ENCODE measurements at regions not wholly inside any gene's neighbourhood (a gene's known extent, or its start where the extent isn't known, plus 50 kb on each side); places are given as distances from the start of the nearest gene placed in this dataset.
"Not testable (repeated sequence)": the region's sequence is repeated elsewhere in the genome, so short reads cannot be mapped to it uniquely, and the experiment has no call there.

GRCh38 chr3:177889652-177890358 is 646.4 kb upstream of the KCNMB2 start:
- Mint-ChIP-seq H3K27ac (no peak overlapping the region), H3K4me1 (no peaks in the 10 kb centered on the region), H3K9me3 (ENCODE audit: insufficient read depth) (no peaks in the 10 kb centered on the region), H3K4me3 (no peak overlapping the region), H3K27me3 (no peaks in the 10 kb centered on the region)
- H4K20me1 ChIP-seq (ENCODE audit: control insufficient read depth, insufficient read depth, low read length, poor library complexity, severe bottlenecking) = no peaks in the 10 kb centered on the region
- H3K36me3 ChIP-seq (replicated peaks in 1 of 2; ENCODE audit: control extremely low read depth in 1 of 2, control insufficient read depth in 1 of 2, extremely low read depth in 1 of 2, insufficient read depth in 2 of 2, low read length in 1 of 2) = no peaks in the 10 kb centered on the region
- no peak overlapping the region for H3K4me3 ChIP-seq (ENCODE audit: control extremely low read depth in 1 of 5, extremely low read depth in 1 of 5, insufficient read depth in 1 of 5, low read depth in 2 of 5, low read length in 4 of 5)
- DNase-seq (no peak), ATAC-seq (ENCODE audit: low read depth) (no peak)
- H3K79me2 ChIP-seq (ENCODE audit: control insufficient read depth, insufficient read depth, low read length) = no peaks in the 10 kb centered on the region
- ChIA-PET CTCF (no interaction called here), POLR2A (no interaction called here)
- no peak overlapping the region for H3K9ac ChIP-seq (ENCODE audit: low read length)
- whole genome bisulfite sequencing (ENCODE audit: insufficient coverage) = 100% methylated on average over 1 of the region's 4 CpGs
- H2AFZ ChIP-seq (ENCODE audit: insufficient read depth, low read depth, low read length, poor library complexity, severe bottlenecking) = no peak overlapping the region
- intact Hi-C loops (cut with micrococcal nuclease) = no loop called here
- TF ChIP-seq EZH2 (IDR thresholded peaks at IDR 0.05; ENCODE audit: borderline replicate concordance, insufficient read depth, low read depth, low read length, poor library complexity, severe bottlenecking) (no peak), CTCF (IDR thresholded peaks at IDR 0.05) (no peak)
- H3K4me1 ChIP-seq (ENCODE audit: control insufficient read depth in 2 of 2, insufficient read depth in 2 of 2, low read length in 2 of 2) = no peaks in the 10 kb centered on the region
- H3K9me3 ChIP-seq (ENCODE audit: control extremely low read depth in 1 of 3, control insufficient read depth in 2 of 3, insufficient read depth in 1 of 3, low read length in 2 of 3) = no peaks in the 10 kb centered on the region
- H3K4me2 ChIP-seq (replicated peaks; ENCODE audit: low read depth, low read length, poor library complexity, severe bottlenecking) = no peak overlapping the region
- no peak overlapping the region for H3K27ac ChIP-seq (ENCODE audit: low read length in 2 of 2)
- no peaks in the 10 kb centered on the region for H3K27me3 ChIP-seq (replicated peaks in 1 of 4; ENCODE audit: control extremely low read depth in 1 of 4, control insufficient read depth in 3 of 4, insufficient read depth in 4 of 4, low read length in 3 of 4)

- no peak overlapping the region for H3K4me3 ChIP-seq (ENCODE audit: control extremely low read depth in 1 of 5, extremely low read depth in 1 of 5, insufficient read depth in 1 of 5, low read depth in 2 of 5, low read length in 4 of 5)
- H3K9me3 ChIP-seq (ENCODE audit: control extremely low read depth in 1 of 3, control insufficient read depth in 2 of 3, insufficient read depth in 1 of 3, low read length in 2 of 3) = no peaks in the 10 kb centered on the region
- no peaks in the 10 kb centered on the region for H3K4me1 ChIP-seq (ENCODE audit: control insufficient read depth in 2 of 2, insufficient read depth in 2 of 2, low read length in 2 of 2)
- CTCF ChIA-PET = no interaction called here
- WGBS (ENCODE audit: insufficient coverage) = 28% methylated on average over 2 of the region's 2 CpGs
- H3K9ac ChIP-seq (ENCODE audit: low read length) = no peak overlapping the region
- Mint-ChIP-seq H3K27me3 (no peaks in the 10 kb centered on the region), H3K27ac (no peak overlapping the region), H3K4me1 (no peaks in the 10 kb centered on the region), H3K4me3 (no peak overlapping the region), H3K9me3 (ENCODE audit: insufficient read depth) (no peaks in the 10 kb centered on the region)
- no peak overlapping the region for H3K4me2 ChIP-seq (replicated peaks; ENCODE audit: low read depth, low read length, poor library complexity, severe bottlenecking)
- H3K27me3 ChIP-seq (replicated peaks in 1 of 4; ENCODE audit: control extremely low read depth in 1 of 4, control insufficient read depth in 3 of 4, insufficient read depth in 4 of 4, low read length in 3 of 4) = no peaks in the 10 kb centered on the region
- intact Hi-C loops (cut with micrococcal nuclease) = no loop called here
- H2AFZ ChIP-seq (ENCODE audit: insufficient read depth, low read depth, low read length, poor library complexity, severe bottlenecking) = no peak overlapping the region
- TF ChIP-seq CTCF (IDR thresholded peaks at IDR 0.05) = no peak
- no peak for TF ChIP-seq EZH2 (IDR thresholded peaks at IDR 0.05; ENCODE audit: borderline replicate concordance, insufficient read depth, low read depth, low read length, poor library complexity, severe bottlenecking)
- no peak overlapping the region for H3K27ac ChIP-seq (ENCODE audit: low read length in 2 of 2)
- H4K20me1 ChIP-seq (ENCODE audit: control insufficient read depth, insufficient read depth, low read length, poor library complexity, severe bottlenecking) = no peaks in the 10 kb centered on the region
- no peak for ATAC-seq (ENCODE audit: low read depth)
- H3K79me2 ChIP-seq (ENCODE audit: control insufficient read depth, insufficient read depth, low read length) = no peaks in the 10 kb centered on the region
- DNase-seq = no peak
- POLR2A ChIA-PET = no interaction called here
- H3K36me3 ChIP-seq (replicated peaks in 1 of 2; ENCODE audit: control extremely low read depth in 1 of 2, control insufficient read depth in 1 of 2, extremely low read depth in 1 of 2, insufficient read depth in 2 of 2, low read length in 1 of 2) = no peaks in the 10 kb centered on the region
These were observed 645.9 kb upstream of the KCNMB2 start for GRCh38 chr3:177890359-177890683.

GRCh38 chr3:177891569-177891968 is 644.7 kb upstream of the KCNMB2 start:
- H4K20me1 ChIP-seq (ENCODE audit: control insufficient read depth, insufficient read depth, low read length, poor library complexity, severe bottlenecking); ATAC-seq (ENCODE audit: low read depth); H3K79me2 ChIP-seq (ENCODE audit: control insufficient read depth, insufficient read depth, low read length); H3K4me3 ChIP-seq (ENCODE audit: control extremely low read depth in 1 of 5, extremely low read depth in 1 of 5, insufficient read depth in 1 of 5, low read depth in 2 of 5, low read length in 4 of 5); DNase-seq; H3K9me3 ChIP-seq (ENCODE audit: control extremely low read depth in 1 of 3, control insufficient read depth in 2 of 3, insufficient read depth in 1 of 3, low read length in 2 of 3); H3K4me2 ChIP-seq (replicated peaks; ENCODE audit: low read depth, low read length, poor library complexity, severe bottlenecking); intact Hi-C loops (cut with micrococcal nuclease); H3K27ac Mint-ChIP-seq; H3K4me1 Mint-ChIP-seq; H3K9ac ChIP-seq (ENCODE audit: low read length); POLR2A ChIA-PET; H2AFZ ChIP-seq (ENCODE audit: insufficient read depth, low read depth, low read length, poor library complexity, severe bottlenecking); H3K4me3 Mint-ChIP-seq; H3K27me3 ChIP-seq (replicated peaks in 1 of 4; ENCODE audit: control extremely low read depth in 1 of 4, control insufficient read depth in 3 of 4, insufficient read depth in 4 of 4, low read length in 3 of 4); H3K4me1 ChIP-seq (ENCODE audit: control insufficient read depth in 2 of 2, insufficient read depth in 2 of 2, low read length in 2 of 2); H3K9me3 Mint-ChIP-seq (ENCODE audit: insufficient read depth); H3K36me3 ChIP-seq (replicated peaks in 1 of 2; ENCODE audit: control extremely low read depth in 1 of 2, control insufficient read depth in 1 of 2, extremely low read depth in 1 of 2, insufficient read depth in 2 of 2, low read length in 1 of 2); CTCF ChIA-PET; H3K27me3 Mint-ChIP-seq; H3K27ac ChIP-seq (ENCODE audit: low read length in 2 of 2): not testable (repeated sequence)
- 100% methylated on average over 9 of the region's 29 CpGs for WGBS (ENCODE audit: insufficient coverage)
